ENCODE measurements at regions not wholly inside any gene's neighbourhood (a gene's known extent, or its start where the extent isn't known, plus 50 kb on each side); places are given as distances from the start of the nearest gene placed in this dataset.

DNA sequence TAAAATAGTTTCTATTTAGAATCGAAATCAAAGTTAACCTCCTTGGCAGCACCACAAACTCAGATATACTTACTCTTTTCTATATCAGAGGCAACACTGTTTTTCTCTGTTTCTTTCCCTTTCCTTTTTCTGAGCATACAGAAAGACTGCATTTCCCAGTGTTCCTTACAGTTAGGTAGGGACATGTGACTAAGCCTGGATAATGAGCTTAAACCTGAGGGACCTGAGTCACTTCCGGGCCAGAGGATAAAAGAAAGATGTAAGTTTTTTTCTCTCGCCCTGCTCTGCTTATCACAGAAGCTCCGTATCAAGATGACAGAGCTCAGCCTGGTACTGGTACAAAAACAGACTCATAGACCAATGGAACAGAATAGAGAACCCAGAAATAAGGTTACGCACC lies 531.9 kb downstream of the KLF12 start:
- Mint-ChIP-seq H3K9me3 (peaks cover 13% of the 10 kb centered on the region), H3K36me3 (peaks cover 4% of the 10 kb centered on the region; the same call in 1 of the 2 replicates), H3K4me1 (0 out of 2 replicates have a peak, but pooled peaks cover 3% of the 10 kb centered on the region), H3K4me3 (no peak overlapping the region), H3K27ac (no peak overlapping the region; the same call in 1 of the 2 replicates), H3K27me3 (ENCODE audit: low read depth) (no peaks in the 10 kb centered on the region)
- CTCF ChIA-PET, result no interaction called here
- ATAC-seq (peak; percentile 78), DNase-seq (ENCODE audit: low spot score) (no peak)
- POLR2A ChIA-PET, result no interaction called here
- TF ChIP-seq CBFB (CRISPR knock-in tag; IDR thresholded peaks at IDR 0.05; ENCODE audit: low read depth) (no peak), NR1H2 (CRISPR knock-in tag; IDR thresholded peaks at IDR 0.05) (no peak), ATF1 (CRISPR knock-in tag; IDR thresholded peaks at IDR 0.05) (no peak), FOXK1 (CRISPR knock-in tag; IDR thresholded peaks at IDR 0.05) (no peak), CREB1 (CRISPR knock-in tag; IDR thresholded peaks at IDR 0.05) (no peak), IRF2 (CRISPR knock-in tag; IDR thresholded peaks at IDR 0.05; ENCODE audit: borderline replicate concordance, low read depth) (no peak)
- TF ChIP-seq, protein P1, sequence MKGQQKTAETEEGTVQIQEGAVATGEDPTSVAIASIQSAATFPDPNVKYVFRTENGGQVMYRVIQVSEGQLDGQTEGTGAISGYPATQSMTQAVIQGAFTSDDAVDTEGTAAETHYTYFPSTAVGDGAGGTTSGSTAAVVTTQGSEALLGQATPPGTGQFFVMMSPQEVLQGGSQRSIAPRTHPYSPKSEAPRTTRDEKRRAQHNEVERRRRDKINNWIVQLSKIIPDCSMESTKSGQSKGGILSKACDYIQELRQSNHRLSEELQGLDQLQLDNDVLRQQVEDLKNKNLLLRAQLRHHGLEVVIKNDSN (CRISPR knock-in tag; IDR thresholded peaks at IDR 0.05), result peak; percentile 83
- TF ChIP-seq, protein P2, sequence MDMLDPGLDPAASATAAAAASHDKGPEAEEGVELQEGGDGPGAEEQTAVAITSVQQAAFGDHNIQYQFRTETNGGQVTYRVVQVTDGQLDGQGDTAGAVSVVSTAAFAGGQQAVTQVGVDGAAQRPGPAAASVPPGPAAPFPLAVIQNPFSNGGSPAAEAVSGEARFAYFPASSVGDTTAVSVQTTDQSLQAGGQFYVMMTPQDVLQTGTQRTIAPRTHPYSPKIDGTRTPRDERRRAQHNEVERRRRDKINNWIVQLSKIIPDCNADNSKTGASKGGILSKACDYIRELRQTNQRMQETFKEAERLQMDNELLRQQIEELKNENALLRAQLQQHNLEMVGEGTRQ (CRISPR knock-in tag; IDR thresholded peaks at IDR 0.05), result peak; percentile 83
- TF ChIP-seq, protein P3, sequence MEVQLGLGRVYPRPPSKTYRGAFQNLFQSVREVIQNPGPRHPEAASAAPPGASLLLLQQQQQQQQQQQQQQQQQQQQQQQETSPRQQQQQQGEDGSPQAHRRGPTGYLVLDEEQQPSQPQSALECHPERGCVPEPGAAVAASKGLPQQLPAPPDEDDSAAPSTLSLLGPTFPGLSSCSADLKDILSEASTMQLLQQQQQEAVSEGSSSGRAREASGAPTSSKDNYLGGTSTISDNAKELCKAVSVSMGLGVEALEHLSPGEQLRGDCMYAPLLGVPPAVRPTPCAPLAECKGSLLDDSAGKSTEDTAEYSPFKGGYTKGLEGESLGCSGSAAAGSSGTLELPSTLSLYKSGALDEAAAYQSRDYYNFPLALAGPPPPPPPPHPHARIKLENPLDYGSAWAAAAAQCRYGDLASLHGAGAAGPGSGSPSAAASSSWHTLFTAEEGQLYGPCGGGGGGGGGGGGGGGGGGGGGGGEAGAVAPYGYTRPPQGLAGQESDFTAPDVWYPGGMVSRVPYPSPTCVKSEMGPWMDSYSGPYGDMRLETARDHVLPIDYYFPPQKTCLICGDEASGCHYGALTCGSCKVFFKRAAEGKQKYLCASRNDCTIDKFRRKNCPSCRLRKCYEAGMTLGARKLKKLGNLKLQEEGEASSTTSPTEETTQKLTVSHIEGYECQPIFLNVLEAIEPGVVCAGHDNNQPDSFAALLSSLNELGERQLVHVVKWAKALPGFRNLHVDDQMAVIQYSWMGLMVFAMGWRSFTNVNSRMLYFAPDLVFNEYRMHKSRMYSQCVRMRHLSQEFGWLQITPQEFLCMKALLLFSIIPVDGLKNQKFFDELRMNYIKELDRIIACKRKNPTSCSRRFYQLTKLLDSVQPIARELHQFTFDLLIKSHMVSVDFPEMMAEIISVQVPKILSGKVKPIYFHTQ (CRISPR knock-in tag; IDR thresholded peaks at IDR 0.05), result no peak
- TF ChIP-seq, protein P4, sequence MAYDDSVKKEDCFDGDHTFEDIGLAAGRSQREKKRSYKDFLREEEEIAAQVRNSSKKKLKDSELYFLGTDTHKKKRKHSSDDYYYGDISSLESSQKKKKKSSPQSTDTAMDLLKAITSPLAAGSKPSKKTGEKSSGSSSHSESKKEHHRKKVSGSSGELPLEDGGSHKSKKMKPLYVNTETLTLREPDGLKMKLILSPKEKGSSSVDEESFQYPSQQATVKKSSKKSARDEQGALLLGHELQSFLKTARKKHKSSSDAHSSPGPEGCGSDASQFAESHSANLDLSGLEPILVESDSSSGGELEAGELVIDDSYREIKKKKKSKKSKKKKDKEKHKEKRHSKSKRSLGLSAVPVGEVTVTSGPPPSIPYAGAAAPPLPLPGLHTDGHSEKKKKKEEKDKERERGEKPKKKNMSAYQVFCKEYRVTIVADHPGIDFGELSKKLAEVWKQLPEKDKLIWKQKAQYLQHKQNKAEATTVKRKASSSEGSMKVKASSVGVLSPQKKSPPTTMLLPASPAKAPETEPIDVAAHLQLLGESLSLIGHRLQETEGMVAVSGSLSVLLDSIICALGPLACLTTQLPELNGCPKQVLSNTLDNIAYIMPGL (CRISPR knock-in tag; IDR thresholded peaks at IDR 0.05), result no peak
- TF ChIP-seq, protein P5, sequence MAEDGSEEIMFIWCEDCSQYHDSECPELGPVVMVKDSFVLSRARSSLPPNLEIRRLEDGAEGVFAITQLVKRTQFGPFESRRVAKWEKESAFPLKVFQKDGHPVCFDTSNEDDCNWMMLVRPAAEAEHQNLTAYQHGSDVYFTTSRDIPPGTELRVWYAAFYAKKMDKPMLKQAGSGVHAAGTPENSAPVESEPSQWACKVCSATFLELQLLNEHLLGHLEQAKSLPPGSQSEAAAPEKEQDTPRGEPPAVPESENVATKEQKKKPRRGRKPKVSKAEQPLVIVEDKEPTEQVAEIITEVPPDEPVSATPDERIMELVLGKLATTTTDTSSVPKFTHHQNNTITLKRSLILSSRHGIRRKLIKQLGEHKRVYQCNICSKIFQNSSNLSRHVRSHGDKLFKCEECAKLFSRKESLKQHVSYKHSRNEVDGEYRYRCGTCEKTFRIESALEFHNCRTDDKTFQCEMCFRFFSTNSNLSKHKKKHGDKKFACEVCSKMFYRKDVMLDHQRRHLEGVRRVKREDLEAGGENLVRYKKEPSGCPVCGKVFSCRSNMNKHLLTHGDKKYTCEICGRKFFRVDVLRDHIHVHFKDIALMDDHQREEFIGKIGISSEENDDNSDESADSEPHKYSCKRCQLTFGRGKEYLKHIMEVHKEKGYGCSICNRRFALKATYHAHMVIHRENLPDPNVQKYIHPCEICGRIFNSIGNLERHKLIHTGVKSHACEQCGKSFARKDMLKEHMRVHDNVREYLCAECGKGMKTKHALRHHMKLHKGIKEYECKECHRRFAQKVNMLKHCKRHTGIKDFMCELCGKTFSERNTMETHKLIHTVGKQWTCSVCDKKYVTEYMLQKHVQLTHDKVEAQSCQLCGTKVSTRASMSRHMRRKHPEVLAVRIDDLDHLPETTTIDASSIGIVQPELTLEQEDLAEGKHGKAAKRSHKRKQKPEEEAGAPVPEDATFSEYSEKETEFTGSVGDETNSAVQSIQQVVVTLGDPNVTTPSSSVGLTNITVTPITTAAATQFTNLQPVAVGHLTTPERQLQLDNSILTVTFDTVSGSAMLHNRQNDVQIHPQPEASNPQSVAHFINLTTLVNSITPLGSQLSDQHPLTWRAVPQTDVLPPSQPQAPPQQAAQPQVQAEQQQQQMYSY (CRISPR knock-in tag; IDR thresholded peaks at IDR 0.05), result no peak
- TF ChIP-seq, protein P6, sequence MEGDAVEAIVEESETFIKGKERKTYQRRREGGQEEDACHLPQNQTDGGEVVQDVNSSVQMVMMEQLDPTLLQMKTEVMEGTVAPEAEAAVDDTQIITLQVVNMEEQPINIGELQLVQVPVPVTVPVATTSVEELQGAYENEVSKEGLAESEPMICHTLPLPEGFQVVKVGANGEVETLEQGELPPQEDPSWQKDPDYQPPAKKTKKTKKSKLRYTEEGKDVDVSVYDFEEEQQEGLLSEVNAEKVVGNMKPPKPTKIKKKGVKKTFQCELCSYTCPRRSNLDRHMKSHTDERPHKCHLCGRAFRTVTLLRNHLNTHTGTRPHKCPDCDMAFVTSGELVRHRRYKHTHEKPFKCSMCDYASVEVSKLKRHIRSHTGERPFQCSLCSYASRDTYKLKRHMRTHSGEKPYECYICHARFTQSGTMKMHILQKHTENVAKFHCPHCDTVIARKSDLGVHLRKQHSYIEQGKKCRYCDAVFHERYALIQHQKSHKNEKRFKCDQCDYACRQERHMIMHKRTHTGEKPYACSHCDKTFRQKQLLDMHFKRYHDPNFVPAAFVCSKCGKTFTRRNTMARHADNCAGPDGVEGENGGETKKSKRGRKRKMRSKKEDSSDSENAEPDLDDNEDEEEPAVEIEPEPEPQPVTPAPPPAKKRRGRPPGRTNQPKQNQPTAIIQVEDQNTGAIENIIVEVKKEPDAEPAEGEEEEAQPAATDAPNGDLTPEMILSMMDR (IDR thresholded peaks at IDR 0.05), result no peak
- TF ChIP-seq, protein P7, sequence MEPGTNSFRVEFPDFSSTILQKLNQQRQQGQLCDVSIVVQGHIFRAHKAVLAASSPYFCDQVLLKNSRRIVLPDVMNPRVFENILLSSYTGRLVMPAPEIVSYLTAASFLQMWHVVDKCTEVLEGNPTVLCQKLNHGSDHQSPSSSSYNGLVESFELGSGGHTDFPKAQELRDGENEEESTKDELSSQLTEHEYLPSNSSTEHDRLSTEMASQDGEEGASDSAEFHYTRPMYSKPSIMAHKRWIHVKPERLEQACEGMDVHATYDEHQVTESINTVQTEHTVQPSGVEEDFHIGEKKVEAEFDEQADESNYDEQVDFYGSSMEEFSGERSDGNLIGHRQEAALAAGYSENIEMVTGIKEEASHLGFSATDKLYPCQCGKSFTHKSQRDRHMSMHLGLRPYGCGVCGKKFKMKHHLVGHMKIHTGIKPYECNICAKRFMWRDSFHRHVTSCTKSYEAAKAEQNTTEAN (CRISPR knock-in tag; IDR thresholded peaks at IDR 0.05), result no peak

All from WTC11 (cell line).